A673 (cell line): ENCODE measurements at regions not wholly inside any gene's neighbourhood (a gene's known extent, or its start where the extent isn't known, plus 50 kb on each side); places are given as distances from the start of the nearest gene placed in this dataset.

ENCODE experiments used
- BruUV-seq: library from RNA; stranded (reverse); fragments of 400-500 nt; replicated peaks from 2 replicates; lab custom pipeline; 2021; lab: Mats Ljungman, UMichigan
- CTCF ChIA-PET: fragments of 300-600 bp; sonication (Branson Sonifier 250); formaldehyde crosslinking; loops from one replicate; lab custom pipeline; 2022; ENCODE audit warnings: antibody characterized with exemption; lab: Charles Lee
- POLR2A ChIA-PET: fragments of 300-600 bp; sonication (Branson Sonifier 250); formaldehyde crosslinking; loops from one replicate; lab custom pipeline; 2022; ENCODE audit warnings: antibody characterized with exemption; ENCODE audit not compliant: low non-redundant PET; lab: Charles Lee
- DNase-seq: peaks from one replicate; pipeline ENCODE4 v3.0.0-alpha.2; 2015; ENCODE audit warnings: low spot score
- H3K27ac ChIP-seq: fragments of 200-600 bp; sonication (generic); 2 replicates; pipeline ENCODE4 v1.5.1; 2016; ENCODE audit warnings: mixed run types, low read depth, mild to moderate bottlenecking, mixed read lengths, antibody characterized with exemption, low read length; ENCODE audit not compliant: poor library complexity, severe bottlenecking
- H3K27me3 ChIP-seq: fragments of 200-600 bp; sonication (generic); replicated peaks from 2 replicates; pipeline ENCODE4 v1.6.1; 2017; ENCODE audit warnings: mixed run types, low read depth, mild to moderate bottlenecking, mixed read lengths, antibody characterized with exemption, low read length; ENCODE audit not compliant: insufficient read depth, poor library complexity
- H3K36me3 ChIP-seq: fragments of 200-600 bp; sonication (generic); 2 replicates; pipeline ENCODE4 v1.6.1; 2016; ENCODE audit warnings: mixed run types, mild to moderate bottlenecking, mixed read lengths, antibody characterized with exemption, low read length; ENCODE audit not compliant: insufficient read depth, poor library complexity, severe bottlenecking
- H3K4me1 ChIP-seq: fragments of 200-600 bp; sonication (generic); 2 replicates; pipeline ENCODE4 v1.6.1; 2017; ENCODE audit warnings: mixed run types, mild to moderate bottlenecking, mixed read lengths, antibody characterized with exemption, low read length; ENCODE audit not compliant: insufficient read depth, poor library complexity, severe bottlenecking
- H3K4me3 ChIP-seq: fragments of 200-600 bp; sonication (generic); 2 replicates; pipeline ENCODE4 v1.5.1; 2016; ENCODE audit warnings: low read depth, mixed run types, mild to moderate bottlenecking, mixed read lengths, low read length; ENCODE audit not compliant: poor library complexity, severe bottlenecking
- H3K9me3 ChIP-seq: fragments of 200-600 bp; sonication (generic); 2 replicates; pipeline ENCODE4 v1.6.1; 2016; ENCODE audit warnings: mixed run types, low read depth, mild to moderate bottlenecking, mixed read lengths, antibody characterized with exemption, low read length; ENCODE audit not compliant: poor library complexity, severe bottlenecking
- CTCF ChIP-seq: fragments of 300-800, 200-600 bp; sonication (generic); conservative IDR thresholded peaks from 2 replicates; pipeline ENCODE4 v1.5.1; 2017; ENCODE audit warnings: low read depth, mild to moderate bottlenecking, antibody characterized with exemption, low read length, moderate library complexity, mixed read lengths
- EZH2 ChIP-seq: fragments of 200-600 bp; sonication (generic); IDR thresholded peaks from 2 replicates; pipeline ENCODE4 v1.6.1; 2017; ENCODE audit warnings: borderline replicate concordance, low read depth, mild to moderate bottlenecking, mixed read lengths, antibody characterized with exemption, low read length; ENCODE audit not compliant: poor library complexity, severe bottlenecking
- intact Hi-C: fragments of 100-400 bp; cut with micrococcal nuclease; formaldehyde crosslinking; loops from one replicate; pipeline ENCODE4 v1.10.0; 2022; ENCODE audit not compliant: unreplicated experiment

- ChIA-PET CTCF (no interaction called here), POLR2A (no interaction called here)
- no TSS peak for BruUV-seq
- H3K4me3 ChIP-seq: no peak overlapping the region
- no peak for DNase-seq
- H3K9me3 ChIP-seq: no peaks in the 10 kb centered on the region
- no peaks in the 10 kb centered on the region for H3K4me1 ChIP-seq
- H3K27ac ChIP-seq: no peak overlapping the region
- H3K36me3 ChIP-seq: no peaks in the 10 kb centered on the region
- H3K27me3 ChIP-seq: no peaks in the 10 kb centered on the region
- intact Hi-C loops: no loop called here
- TF ChIP-seq EZH2: no peak
- no peak for TF ChIP-seq CTCF
These were observed 265.8 kb upstream of the ZNF717 start for GRCh38 chr3:76051145-76051544.

DNA sequence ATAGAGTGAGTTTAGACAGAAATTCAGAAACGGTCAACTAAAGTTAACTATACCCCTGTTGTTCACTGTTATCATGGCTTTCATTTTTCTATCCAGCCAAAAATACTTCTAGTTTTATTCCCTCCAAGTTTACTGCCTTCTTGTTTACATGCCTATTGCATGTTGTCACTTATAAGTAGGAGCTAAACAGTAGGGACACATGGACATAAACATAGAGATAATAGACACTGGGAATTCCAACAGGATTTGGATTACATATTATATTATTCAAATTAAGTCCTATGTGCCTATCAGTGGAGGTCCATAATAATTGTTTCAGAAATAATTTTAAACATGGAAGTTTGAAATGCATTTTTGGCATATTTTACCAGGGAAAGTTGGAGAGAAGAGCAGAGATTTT lies 269.1 kb upstream of the ZNF717 start:
- no peak for DNase-seq
- Histone ChIP-seq H3K27ac (no peak overlapping the region), H3K4me3 (no peak overlapping the region), H3K36me3 (no peaks in the 10 kb centered on the region), H3K9me3 (no peaks in the 10 kb centered on the region), H3K4me1 (no peaks in the 10 kb centered on the region), H3K27me3 (no peaks in the 10 kb centered on the region)
- BruUV-seq: no TSS peak
- TF ChIP-seq EZH2 (no peak), CTCF (no peak)
- CTCF ChIA-PET: no interaction called here
- intact Hi-C loops: no loop called here
- POLR2A ChIA-PET: no interaction called here

DNA sequence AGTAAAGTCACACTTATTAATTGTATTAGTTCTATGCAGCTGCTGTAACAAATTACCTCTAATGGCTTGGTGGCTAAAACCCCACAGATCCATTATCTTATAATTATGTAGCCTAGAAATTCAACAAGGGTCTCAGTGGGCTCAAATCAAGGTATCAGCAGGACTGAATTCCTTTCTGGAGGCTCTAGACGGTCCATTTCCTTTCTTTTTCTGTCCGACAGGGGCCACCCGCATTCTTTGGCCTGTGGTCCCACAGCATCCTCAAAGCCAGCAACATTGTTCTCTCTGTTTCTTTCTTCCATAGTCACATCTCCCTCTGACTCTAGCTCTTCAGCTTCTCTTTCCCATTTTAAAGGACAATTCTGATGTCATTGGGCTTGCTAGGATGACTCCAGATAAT lies 276.3 kb upstream of the ZNF717 start:
- intact Hi-C loops: no loop called here
- no peaks in the 10 kb centered on the region for H3K9me3 ChIP-seq
- no peaks in the 10 kb centered on the region for H3K4me1 ChIP-seq
- ChIA-PET CTCF (no interaction called here), POLR2A (no interaction called here)
- no peak for DNase-seq
- H3K27me3 ChIP-seq: no peaks in the 10 kb centered on the region
- TF ChIP-seq CTCF (no peak), EZH2 (no peak)
- H3K4me3 ChIP-seq: no peak overlapping the region
- BruUV-seq: no TSS peak
- no peak overlapping the region for H3K27ac ChIP-seq
- no peaks in the 10 kb centered on the region for H3K36me3 ChIP-seq
